Epithelial cell of proximal tubule (primary cell): ENCODE measurements at regions not wholly inside any gene's neighbourhood (a gene's known extent, or its start where the extent isn't known, plus 50 kb on each side); places are given as distances from the start of the nearest gene placed in this dataset.

ENCODE experiments used
- DNase-seq: peaks from one replicate; pipeline ENCODE4 v3.0.0-alpha.2; 2011; ENCODE audit warnings: low read depth
- H3K4me3 ChIP-seq: 2 replicates; pipeline ENCODE4 v1.5.1; 2011; ENCODE audit warnings: low read depth, mild to moderate bottlenecking, low read length
- TF ChIP-seq, protein P1 (sequence below): conservative IDR thresholded peaks from 2 replicates; pipeline ENCODE4 v1.5.1; 2012; ENCODE audit warnings: low read depth, mild to moderate bottlenecking, low read length

DNA sequence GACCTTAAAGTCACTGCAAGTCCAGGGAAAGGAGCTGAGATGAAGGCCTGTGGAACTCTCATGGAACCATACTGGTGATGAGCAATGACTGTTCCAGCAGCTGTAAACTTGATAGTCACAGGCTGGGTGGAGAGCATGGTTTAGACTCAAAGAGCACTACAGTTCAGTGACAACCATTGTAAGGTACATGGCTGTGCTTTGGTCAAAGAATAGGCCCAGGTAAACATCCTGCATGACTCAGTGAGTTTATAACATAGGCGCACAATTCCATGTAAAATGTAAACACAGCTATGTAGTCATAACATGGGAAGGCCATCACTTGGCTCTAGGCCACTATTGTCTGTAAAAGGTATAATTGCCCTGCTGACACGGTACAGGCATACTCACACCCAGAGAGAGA lies 119.3 kb upstream of the FSCB start:
- no peak for DNase-seq
- no peak overlapping the region for H3K4me3 ChIP-seq
- TF ChIP-seq, protein P1, sequence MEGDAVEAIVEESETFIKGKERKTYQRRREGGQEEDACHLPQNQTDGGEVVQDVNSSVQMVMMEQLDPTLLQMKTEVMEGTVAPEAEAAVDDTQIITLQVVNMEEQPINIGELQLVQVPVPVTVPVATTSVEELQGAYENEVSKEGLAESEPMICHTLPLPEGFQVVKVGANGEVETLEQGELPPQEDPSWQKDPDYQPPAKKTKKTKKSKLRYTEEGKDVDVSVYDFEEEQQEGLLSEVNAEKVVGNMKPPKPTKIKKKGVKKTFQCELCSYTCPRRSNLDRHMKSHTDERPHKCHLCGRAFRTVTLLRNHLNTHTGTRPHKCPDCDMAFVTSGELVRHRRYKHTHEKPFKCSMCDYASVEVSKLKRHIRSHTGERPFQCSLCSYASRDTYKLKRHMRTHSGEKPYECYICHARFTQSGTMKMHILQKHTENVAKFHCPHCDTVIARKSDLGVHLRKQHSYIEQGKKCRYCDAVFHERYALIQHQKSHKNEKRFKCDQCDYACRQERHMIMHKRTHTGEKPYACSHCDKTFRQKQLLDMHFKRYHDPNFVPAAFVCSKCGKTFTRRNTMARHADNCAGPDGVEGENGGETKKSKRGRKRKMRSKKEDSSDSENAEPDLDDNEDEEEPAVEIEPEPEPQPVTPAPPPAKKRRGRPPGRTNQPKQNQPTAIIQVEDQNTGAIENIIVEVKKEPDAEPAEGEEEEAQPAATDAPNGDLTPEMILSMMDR = no peak

DNA sequence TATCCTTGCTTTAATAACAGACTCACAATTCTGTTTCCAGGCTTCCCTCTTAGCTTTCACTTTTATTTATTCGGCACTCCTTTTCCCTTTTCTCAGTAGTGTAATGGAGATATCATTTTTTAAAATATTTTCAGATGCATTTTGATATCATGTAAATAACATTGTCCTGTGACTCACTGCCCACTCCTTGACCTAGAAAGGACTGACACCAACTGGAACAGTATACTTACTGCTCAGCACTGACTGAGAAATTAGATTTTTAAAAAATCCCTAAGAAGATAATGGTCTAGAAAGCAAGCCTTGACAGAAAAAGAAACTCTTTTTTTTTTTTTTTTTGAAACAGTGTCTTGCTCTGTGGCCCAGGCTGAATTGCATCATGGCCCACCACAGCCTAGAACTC lies 118.0 kb upstream of the FSCB start:
- H3K4me3 ChIP-seq = no peak overlapping the region
- TF ChIP-seq, protein P1 = no peak
- DNase-seq = no peak

DNA sequence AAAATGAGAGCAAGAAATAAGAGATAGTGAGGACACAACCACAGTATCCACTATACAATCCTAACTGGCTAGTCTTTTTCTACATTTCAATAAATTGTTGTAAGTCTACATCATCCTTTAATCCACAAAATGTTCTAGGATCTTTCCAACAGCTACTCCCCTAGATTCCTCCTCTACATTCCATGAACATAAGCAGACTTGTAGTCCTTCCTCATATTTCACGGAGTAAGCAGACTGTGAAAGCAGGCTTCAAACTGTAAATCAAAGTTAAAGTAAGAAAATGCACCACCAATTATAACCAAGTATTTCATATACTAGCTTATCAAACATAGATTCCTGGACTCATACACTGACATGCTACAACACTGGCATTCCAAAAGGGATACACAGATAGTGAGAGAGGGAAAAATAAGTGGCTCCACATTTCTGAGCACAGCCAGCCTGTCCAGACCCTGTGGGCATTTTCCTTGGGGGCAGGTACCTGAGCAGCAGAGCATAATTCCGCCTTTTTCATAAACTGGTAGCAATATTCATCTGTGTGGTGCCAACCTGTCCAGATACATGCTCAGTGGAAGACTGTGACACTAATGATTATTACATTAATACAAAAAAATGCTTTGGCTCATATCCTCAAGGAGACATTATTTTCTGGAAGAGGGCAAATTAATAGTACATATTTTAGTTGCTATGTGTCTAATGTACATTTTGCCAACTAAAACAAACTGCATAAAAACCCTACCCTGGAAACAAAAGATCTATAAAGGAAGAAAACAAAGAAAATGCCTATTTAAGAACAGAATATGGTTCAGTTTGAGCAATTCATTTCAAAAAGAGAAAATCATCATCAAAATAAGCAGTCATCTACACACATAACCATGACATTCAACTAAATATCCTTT lies 113.3 kb upstream of the FSCB start:
- TF ChIP-seq, protein P1 = no peak

DNA sequence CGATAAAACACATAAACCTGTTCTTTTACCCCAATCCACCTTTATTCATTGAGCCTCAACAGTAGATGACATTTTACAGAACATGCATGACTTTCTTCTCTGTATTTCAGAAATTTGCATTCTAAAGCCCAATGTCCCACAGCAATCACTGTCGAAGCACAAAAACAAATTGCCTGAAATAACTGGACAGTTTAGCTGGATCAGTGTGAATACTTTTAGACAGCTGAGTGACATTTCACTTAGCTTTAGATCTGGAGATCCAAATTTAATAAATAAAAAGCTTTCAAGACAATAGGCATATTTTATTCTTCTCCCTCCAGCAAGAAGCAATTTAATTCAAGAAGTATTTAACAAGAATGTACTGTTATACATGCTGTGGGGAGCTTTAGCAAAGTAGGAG lies 109.1 kb upstream of the FSCB start:
- H3K4me3 ChIP-seq = no peak overlapping the region
- TF ChIP-seq, protein P1 = no peak
- no peak for DNase-seq

More for the DNA sequence above, 113.3 kb upstream of the FSCB start:
- H3K4me3 ChIP-seq = no peak overlapping the region
- no peak for DNase-seq

DNA sequence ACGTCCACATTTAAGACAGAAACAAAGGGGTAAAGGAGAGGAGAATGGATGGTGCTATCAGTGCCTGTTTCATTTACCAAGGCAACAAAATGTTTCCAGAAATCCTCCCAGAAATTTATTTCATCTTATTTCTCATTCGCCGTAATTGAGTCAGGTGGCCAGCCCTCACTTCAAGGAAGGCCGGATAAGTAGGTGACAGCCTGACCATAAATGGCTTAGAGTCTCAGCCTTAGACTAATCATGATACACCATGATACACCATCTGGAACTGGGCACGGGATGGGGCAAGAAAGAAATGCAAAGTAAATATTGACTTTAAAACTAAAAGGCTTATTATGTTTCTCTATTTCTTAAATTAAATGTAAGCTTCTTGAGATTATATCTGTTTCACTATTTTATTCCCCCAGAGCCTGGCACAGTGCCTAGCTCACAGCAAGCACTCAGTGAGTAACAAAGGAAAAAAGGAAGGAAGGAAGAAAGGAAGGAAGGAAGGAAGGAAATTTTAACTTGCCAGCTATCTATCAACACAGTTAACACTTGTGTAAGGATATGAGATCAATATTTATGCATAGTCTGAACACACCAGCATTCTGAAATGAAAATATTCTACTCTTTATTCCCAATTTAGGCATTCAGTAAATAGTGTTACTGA lies 106.1 kb upstream of the FSCB start:
- TF ChIP-seq, protein P1 = no peak
- DNase-seq = no peak
- no peak overlapping the region for H3K4me3 ChIP-seq

DNA sequence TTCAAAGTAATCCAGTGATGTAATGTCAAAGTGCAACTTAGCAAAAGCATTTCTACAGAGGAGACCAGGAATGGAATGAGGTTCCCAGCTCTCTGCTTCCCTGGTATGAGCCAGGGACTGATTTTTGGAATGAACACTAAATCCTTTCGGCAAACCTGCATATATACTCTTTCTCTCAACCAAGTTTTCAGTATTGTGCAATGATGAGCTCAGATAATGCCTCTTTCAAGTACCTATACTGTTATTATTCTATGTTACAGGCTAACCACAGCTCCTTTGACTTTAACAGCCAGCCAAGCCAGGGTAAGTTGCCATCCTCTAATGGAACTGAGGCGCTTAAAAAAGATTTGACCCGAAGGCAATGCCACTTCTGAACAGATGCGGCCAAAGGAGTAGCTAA lies 104.9 kb upstream of the FSCB start:
- TF ChIP-seq, protein P1 = no peak
- no peak for DNase-seq
- no peak overlapping the region for H3K4me3 ChIP-seq
